Lung (tissue), 11 donors: ENCODE measurements at regions not wholly inside any gene's neighbourhood (a gene's known extent, or its start where the extent isn't known, plus 50 kb on each side); places are given as distances from the start of the nearest gene placed in this dataset.
"Not testable (repeated sequence)": the region's sequence is repeated elsewhere in the genome, so short reads cannot be mapped to it uniquely, and the experiment has no call there.

Experiments
- ATAC-seq: fragments of 200-7000 bp; cut with Tn5 transposase; one replicate; pipeline ENCODE4 v1.9.1; 2020; ENCODE audit warnings: moderate number of reproducible peaks; ENCODE audit not compliant: insufficient read depth, low FRiP score
- DNase-seq, 3 donors: peaks; one replicate each; pipeline ENCODE4 v3.0.0-alpha.2; 2013 to 2017
- H3K27ac ChIP-seq, 2 donors: one replicate each; pipeline ENCODE4 v1.5.1; 2013; ENCODE audit warnings: mild to moderate bottlenecking in 2 of 2, moderate library complexity in 2 of 2, control low read depth in 1 of 2, inconsistent platforms in 1 of 2, low read depth in 1 of 2, low read length in 1 of 2
- H3K27me3 ChIP-seq, 3 donors: one replicate each; pipeline ENCODE4 v1.5.1; 2013; ENCODE audit warnings: low read length in 2 of 3; ENCODE audit not compliant: control insufficient read depth in 3 of 3, insufficient read depth in 3 of 3
- H3K36me3 ChIP-seq, 4 donors: one replicate each; pipeline ENCODE4 v1.5.1; 2013; ENCODE audit warnings: low read length in 4 of 4, mild to moderate bottlenecking in 1 of 4, moderate library complexity in 1 of 4; ENCODE audit not compliant: control insufficient read depth in 4 of 4, insufficient read depth in 4 of 4
- H3K4me1 ChIP-seq, 5 donors: one replicate each; pipeline ENCODE4 v1.5.1; 2013; ENCODE audit warnings: low read length in 5 of 5, mild to moderate bottlenecking in 2 of 5, moderate library complexity in 1 of 5; ENCODE audit not compliant: control insufficient read depth in 5 of 5, insufficient read depth in 5 of 5
- H3K4me3 ChIP-seq: one replicate; pipeline ENCODE4 v1.5.1; 2013; ENCODE audit warnings: mild to moderate bottlenecking, control low read depth, moderate library complexity
- H3K9ac ChIP-seq, 2 donors: one replicate each; pipeline ENCODE4 v1.5.1; 2013; ENCODE audit warnings: low read length in 2 of 2, control low read depth in 1 of 2; ENCODE audit not compliant: insufficient read depth in 1 of 2
- H3K9me3 ChIP-seq, 4 donors: one replicate each; pipeline ENCODE4 v1.5.1; 2013; ENCODE audit warnings: low read length in 3 of 4, mild to moderate bottlenecking in 1 of 4, moderate library complexity in 1 of 4; ENCODE audit not compliant: control insufficient read depth in 4 of 4, insufficient read depth in 3 of 4
- WGBS, 2 donors: extraction: QIAGEN DNeasy Blood & Tissue Kit; methylation state at CpG; one replicate each; pipeline ENCODE4 v1.1.7; 2013; 5-methylcytosine and 5-hydroxymethylcytosine counted together
- TF ChIP-seq, protein P1 (sequence below): IDR thresholded peaks from 2 replicates; pipeline ENCODE4 v1.5.1; 2012; ENCODE audit warnings: mild to moderate bottlenecking; ENCODE audit errors: control extremely low read depth, extremely low read depth
- donor health status: control.
- donor health status: control.
- donor health status: Bipolar disorder and iron deficiency.
- donor health status: healthy.
- donor health status: DM: yes; HTN: yes; CAD: no.

DNA sequence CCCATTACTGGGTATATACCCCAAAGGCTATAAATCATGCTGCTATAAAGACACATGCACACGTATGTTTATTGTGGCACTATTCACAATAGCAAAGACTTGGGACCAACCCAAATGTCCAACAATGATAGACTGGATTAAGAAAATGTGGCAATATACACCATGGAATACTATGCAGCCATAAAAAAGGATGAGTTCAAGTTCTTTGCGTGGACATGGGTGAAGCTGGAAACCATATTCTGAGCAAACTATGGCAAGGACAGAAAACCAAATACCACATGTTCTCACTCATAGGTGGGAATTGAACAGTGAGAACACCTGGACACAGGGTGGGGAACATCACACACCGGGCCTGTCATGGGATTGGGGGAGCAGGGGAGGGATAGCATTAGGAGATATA, 54.4 kb upstream of the MUCL1 start:
- 92 to 97% methylated on average over 3 of the region's 3 CpGs for WGBS, 2 donors
- H3K9ac ChIP-seq, H3K27ac ChIP-seq, DNase-seq, H3K36me3 ChIP-seq, H3K4me3 ChIP-seq, ATAC-seq, H3K9me3 ChIP-seq, H3K4me1 ChIP-seq, H3K27me3 ChIP-seq: not testable (repeated sequence)

DNA sequence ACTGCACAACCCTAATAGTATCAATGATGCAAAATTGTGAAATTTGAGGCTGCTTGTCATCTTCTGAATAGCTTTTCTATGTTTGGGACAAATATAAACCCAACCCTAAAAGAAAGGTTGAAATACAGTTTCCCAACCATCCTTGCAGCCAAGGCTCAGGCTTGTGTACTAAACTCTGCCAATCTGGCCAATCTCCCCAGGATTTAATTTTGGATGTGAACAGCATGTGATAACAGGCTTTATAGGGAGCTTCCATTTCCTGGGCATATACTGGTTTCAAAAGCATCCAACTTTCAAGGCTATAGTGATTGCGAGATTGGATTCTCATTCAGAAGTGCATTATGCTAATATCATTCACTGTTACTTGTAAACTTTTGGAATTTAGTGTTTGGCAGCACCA, 55.7 kb upstream of the MUCL1 start:
- TF ChIP-seq, protein P1, sequence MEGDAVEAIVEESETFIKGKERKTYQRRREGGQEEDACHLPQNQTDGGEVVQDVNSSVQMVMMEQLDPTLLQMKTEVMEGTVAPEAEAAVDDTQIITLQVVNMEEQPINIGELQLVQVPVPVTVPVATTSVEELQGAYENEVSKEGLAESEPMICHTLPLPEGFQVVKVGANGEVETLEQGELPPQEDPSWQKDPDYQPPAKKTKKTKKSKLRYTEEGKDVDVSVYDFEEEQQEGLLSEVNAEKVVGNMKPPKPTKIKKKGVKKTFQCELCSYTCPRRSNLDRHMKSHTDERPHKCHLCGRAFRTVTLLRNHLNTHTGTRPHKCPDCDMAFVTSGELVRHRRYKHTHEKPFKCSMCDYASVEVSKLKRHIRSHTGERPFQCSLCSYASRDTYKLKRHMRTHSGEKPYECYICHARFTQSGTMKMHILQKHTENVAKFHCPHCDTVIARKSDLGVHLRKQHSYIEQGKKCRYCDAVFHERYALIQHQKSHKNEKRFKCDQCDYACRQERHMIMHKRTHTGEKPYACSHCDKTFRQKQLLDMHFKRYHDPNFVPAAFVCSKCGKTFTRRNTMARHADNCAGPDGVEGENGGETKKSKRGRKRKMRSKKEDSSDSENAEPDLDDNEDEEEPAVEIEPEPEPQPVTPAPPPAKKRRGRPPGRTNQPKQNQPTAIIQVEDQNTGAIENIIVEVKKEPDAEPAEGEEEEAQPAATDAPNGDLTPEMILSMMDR: no peak
- Histone ChIP-seq H3K27me3 (no peaks in the 10 kb centered on the region), H3K9me3 (no peaks in the 10 kb centered on the region)

DNA sequence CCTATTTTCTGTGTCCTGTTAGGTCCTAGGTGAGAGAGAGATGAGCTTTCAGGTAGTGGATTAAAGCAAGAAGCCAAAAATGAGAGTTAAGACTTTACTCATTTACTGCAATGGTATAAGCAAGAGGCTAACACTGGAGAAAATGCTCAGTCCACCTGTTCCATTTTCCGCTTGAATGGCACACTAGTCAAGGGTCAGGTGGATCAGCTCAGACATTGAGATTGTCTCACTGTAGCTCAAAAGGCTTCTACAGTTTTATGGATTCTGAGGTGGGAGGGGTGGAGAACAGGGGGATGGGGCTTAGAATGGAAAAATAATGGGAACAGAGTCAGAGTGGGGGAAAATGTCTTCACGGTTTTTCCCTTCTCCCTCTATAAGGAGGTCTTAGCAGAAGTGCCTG, 57.3 kb upstream of the MUCL1 start:
- ATAC-seq: no peak
- Histone ChIP-seq H3K36me3 (no peaks in the 10 kb centered on the region), H3K27ac (no peak overlapping the region), H3K9me3 (no peaks in the 10 kb centered on the region), H3K27me3 (no peaks in the 10 kb centered on the region), H3K4me3 (no peak overlapping the region), H3K4me1 (no peaks in the 10 kb centered on the region), H3K9ac (no peak overlapping the region)
- 88 to 91% methylated on average over 2 of the region's 2 CpGs for WGBS, 2 donors
- TF ChIP-seq, protein P1: no peak
- DNase-seq: no peak

More for the DNA sequence above, 55.7 kb upstream of the MUCL1 start:
- ATAC-seq: no peak
- Histone ChIP-seq H3K27ac (no peak overlapping the region), H3K4me1 (no peaks in the 10 kb centered on the region), H3K9ac (no peak overlapping the region), H3K4me3 (no peak overlapping the region), H3K36me3 (no peaks in the 10 kb centered on the region)
- DNase-seq: no peak
- WGBS, 2 donors: 91 to 94% methylated on average over 1 of the region's 1 CpG

- 79 to 86% methylated on average over 6 of the region's 6 CpGs for WGBS, 2 donors
- ATAC-seq (no peak), DNase-seq (no peak)
- Histone ChIP-seq H3K27me3 (no peaks in the 10 kb centered on the region), H3K4me1 (no peaks in the 10 kb centered on the region), H3K36me3 (no peaks in the 10 kb centered on the region), H3K9ac (no peak overlapping the region), H3K4me3 (no peak overlapping the region), H3K27ac (no peak overlapping the region), H3K9me3 (no peaks in the 10 kb centered on the region)
- TF ChIP-seq, protein P1: no peak
Observed at GRCh38 chr12:54795644-54796043, 58.7 kb upstream of the MUCL1 start.
